Neuron (in vitro differentiated cells): ENCODE measurements at regions not wholly inside any gene's neighbourhood (a gene's known extent, or its start where the extent isn't known, plus 50 kb on each side); places are given as distances from the start of the nearest gene placed in this dataset.
A peak's percentile ranks its signal among the peaks of the same experiment; 100 is the strongest.

ENCODE experiments used
- H2AFZ ChIP-seq: one replicate; pipeline ENCODE4 v1.6.1; 2013; ENCODE audit warnings: low read depth, mild to moderate bottlenecking, inconsistent platforms, low read length, moderate library complexity
- H3K27me3 ChIP-seq: one replicate; pipeline ENCODE4 v1.6.1; 2013; ENCODE audit warnings: low read length; ENCODE audit not compliant: insufficient read depth
- H3K36me3 ChIP-seq: one replicate; pipeline ENCODE4 v1.6.1; 2013; ENCODE audit warnings: low read length; ENCODE audit not compliant: insufficient read depth
- H3K4me1 ChIP-seq: one replicate; pipeline ENCODE4 v1.6.1; 2013; ENCODE audit warnings: low read length; ENCODE audit not compliant: insufficient read depth
- H3K4me3 ChIP-seq: 2 replicates; pipeline ENCODE4 v1.5.1; 2013; ENCODE audit warnings: mild to moderate bottlenecking, low read length, moderate library complexity
- H3K9me3 ChIP-seq: one replicate; pipeline ENCODE4 v1.6.1; 2013; ENCODE audit warnings: low read length

DNA sequence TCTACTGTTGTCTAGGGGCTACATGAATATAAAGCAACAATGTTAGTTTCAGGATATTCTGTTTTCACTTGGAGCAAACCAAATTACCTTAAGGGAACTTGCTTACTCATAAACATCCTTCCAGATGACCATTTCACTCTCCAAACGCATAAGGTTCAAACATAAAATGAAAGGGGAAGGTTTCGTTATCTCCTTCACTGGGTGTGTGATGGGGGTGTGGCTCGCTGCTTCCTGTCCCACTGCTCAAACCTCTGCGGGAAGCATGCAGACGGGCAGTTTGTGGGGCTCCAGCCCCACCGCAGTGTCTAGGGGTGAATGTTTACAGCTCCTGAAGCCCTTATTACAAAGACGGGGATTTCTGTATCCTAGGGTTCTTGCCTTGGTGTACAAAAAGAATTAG, 1310.9 kb upstream of the TMEFF2 start:
- Histone ChIP-seq H3K27me3 (no peaks in the 10 kb centered on the region), H3K36me3 (no peaks in the 10 kb centered on the region), H3K9me3 (no peaks in the 10 kb centered on the region), H3K4me3 (no peak overlapping the region), H3K4me1 (peaks cover 6% of the 10 kb centered on the region), H2AFZ (no peak overlapping the region)

- Histone ChIP-seq H3K9me3 (no peaks in the 10 kb centered on the region), H3K27me3 (no peaks in the 10 kb centered on the region), H3K4me3 (peak overlapping the region; percentile 54), H3K4me1 (peaks cover 6% of the 10 kb centered on the region), H2AFZ (peak overlapping the region; percentile 60), H3K36me3 (no peaks in the 10 kb centered on the region)
Measured at GRCh38 chr2:193502363-193503035, 1307.8 kb upstream of the TMEFF2 start.

- no peaks in the 10 kb centered on the region for H3K4me1 ChIP-seq
- H3K36me3 ChIP-seq, result no peaks in the 10 kb centered on the region
- no peak overlapping the region for H2AFZ ChIP-seq
- H3K27me3 ChIP-seq, result no peaks in the 10 kb centered on the region
- H3K4me3 ChIP-seq, result no peak overlapping the region
- no peaks in the 10 kb centered on the region for H3K9me3 ChIP-seq
Measured at GRCh38 chr2:193496786-193497185, 1302.1 kb upstream of the TMEFF2 start.

GRCh38 chr2:193482557-193482956, 1287.8 kb upstream of the TMEFF2 start:
- no peaks in the 10 kb centered on the region for H3K9me3 ChIP-seq
- no peaks in the 10 kb centered on the region for H3K27me3 ChIP-seq
- no peak overlapping the region for H2AFZ ChIP-seq
- H3K4me1 ChIP-seq, result no peaks in the 10 kb centered on the region
- no peaks in the 10 kb centered on the region for H3K36me3 ChIP-seq
- H3K4me3 ChIP-seq, result no peak overlapping the region

- Histone ChIP-seq H2AFZ (no peak overlapping the region), H3K4me3 (no peak overlapping the region), H3K27me3 (no peaks in the 10 kb centered on the region), H3K9me3 (no peaks in the 10 kb centered on the region), H3K36me3 (no peaks in the 10 kb centered on the region), H3K4me1 (no peaks in the 10 kb centered on the region)
Measured at GRCh38 chr2:193480187-193480586, 1285.5 kb upstream of the TMEFF2 start.

GRCh38 chr2:193476171-193476800, 1281.6 kb upstream of the TMEFF2 start:
- Histone ChIP-seq H3K4me3 (no peak overlapping the region), H3K36me3 (no peaks in the 10 kb centered on the region), H3K27me3 (no peaks in the 10 kb centered on the region), H2AFZ (no peak overlapping the region), H3K4me1 (no peaks in the 10 kb centered on the region), H3K9me3 (no peaks in the 10 kb centered on the region)

DNA sequence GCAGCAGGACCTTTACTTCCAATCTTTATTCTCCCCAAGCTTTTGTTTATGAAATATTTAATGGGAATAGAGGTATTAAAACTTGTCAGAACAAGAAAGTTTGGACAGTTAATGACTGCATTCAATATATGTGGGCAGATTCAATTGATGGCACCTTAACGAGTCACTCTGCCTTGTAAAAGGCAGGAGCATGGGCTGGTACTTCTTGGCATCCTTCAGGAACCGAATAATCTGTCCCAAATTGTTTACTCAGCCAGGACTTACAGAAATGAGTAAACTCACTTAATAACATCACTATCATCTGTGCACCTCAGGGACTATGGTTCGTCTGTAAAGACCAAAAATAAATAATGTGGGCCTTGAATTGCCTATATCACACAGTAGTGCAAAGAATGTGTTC, 1280.3 kb upstream of the TMEFF2 start:
- H3K4me1 ChIP-seq, result no peaks in the 10 kb centered on the region
- H3K36me3 ChIP-seq, result no peaks in the 10 kb centered on the region
- no peaks in the 10 kb centered on the region for H3K9me3 ChIP-seq
- no peaks in the 10 kb centered on the region for H3K27me3 ChIP-seq
- H2AFZ ChIP-seq, result no peak overlapping the region
- no peak overlapping the region for H3K4me3 ChIP-seq

DNA sequence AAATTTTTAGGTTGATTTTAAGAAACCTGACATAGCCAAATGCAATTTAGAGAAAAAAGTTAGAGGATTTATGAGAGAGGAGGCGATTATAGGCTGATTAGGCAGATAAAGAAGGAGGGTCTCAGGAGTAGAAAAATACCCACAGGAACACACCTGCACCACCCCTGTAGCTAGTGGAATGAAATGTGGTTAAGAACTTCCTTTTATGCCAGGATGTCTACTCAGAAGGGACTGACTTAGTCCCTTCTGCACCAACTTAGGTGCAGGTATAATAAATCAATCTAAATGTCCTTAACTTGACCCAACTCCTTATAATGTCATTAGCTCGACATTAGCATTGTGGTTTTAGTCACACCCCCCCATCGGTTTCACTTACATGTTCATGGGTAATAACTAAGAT, 1274.5 kb upstream of the TMEFF2 start:
- Histone ChIP-seq H3K9me3 (no peaks in the 10 kb centered on the region), H3K36me3 (no peaks in the 10 kb centered on the region), H2AFZ (no peak overlapping the region)

GRCh38 chr2:193467276-193467987, 1272.7 kb upstream of the TMEFF2 start:
- Histone ChIP-seq H3K4me1 (no peaks in the 10 kb centered on the region), H3K36me3 (no peaks in the 10 kb centered on the region), H2AFZ (no peak overlapping the region), H3K27me3 (no peaks in the 10 kb centered on the region), H3K4me3 (no peak overlapping the region), H3K9me3 (no peaks in the 10 kb centered on the region)

More for the DNA sequence above, 1274.5 kb upstream of the TMEFF2 start:
- Histone ChIP-seq H3K4me3 (no peak overlapping the region), H3K4me1 (no peaks in the 10 kb centered on the region), H3K27me3 (no peaks in the 10 kb centered on the region)

DNA sequence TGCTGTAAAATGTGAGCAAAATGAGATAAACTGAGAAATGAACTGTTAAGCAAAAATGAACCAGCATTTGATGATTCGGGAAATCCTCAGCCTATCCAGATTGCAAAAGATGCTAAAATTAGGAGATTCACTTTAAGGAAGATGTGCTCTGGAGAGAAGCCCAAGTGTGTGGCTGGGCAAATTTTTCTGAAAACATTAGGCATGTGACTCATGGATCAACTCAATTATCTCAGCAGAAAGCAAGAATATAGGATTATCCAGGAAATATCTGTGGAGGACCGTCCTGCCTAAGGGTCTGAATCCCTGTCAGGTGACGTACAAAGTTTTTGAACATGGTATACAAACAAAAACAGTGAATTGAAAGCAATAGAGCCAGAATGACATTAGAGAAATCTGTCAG, 1268.3 kb upstream of the TMEFF2 start:
- Histone ChIP-seq H3K4me3 (no peak overlapping the region), H3K27me3 (no peaks in the 10 kb centered on the region), H3K9me3 (no peaks in the 10 kb centered on the region), H2AFZ (no peak overlapping the region), H3K4me1 (no peaks in the 10 kb centered on the region), H3K36me3 (no peaks in the 10 kb centered on the region)

DNA sequence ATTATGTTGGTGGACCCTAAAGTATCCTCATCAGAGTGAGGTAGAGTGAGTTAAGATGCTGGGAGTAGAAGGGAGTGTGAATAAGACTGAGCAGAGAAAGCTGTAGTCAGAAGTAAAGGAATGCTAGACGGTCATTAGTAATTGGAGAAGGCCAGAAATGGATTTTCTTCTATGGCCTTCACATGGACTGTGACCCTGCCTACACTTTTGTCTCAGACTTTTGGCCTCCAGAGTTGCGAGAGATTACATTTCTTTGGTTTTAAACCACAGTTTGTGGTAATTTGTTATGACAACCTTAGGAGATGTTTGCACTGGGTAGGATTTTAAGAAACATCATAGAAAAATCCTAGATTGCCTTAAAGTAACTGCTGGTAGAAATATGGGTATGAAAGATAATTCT, 1267.7 kb upstream of the TMEFF2 start:
- Histone ChIP-seq H3K36me3 (no peaks in the 10 kb centered on the region), H3K4me3 (no peak overlapping the region), H3K9me3 (no peaks in the 10 kb centered on the region), H3K27me3 (no peaks in the 10 kb centered on the region), H3K4me1 (no peaks in the 10 kb centered on the region), H2AFZ (no peak overlapping the region)

DNA sequence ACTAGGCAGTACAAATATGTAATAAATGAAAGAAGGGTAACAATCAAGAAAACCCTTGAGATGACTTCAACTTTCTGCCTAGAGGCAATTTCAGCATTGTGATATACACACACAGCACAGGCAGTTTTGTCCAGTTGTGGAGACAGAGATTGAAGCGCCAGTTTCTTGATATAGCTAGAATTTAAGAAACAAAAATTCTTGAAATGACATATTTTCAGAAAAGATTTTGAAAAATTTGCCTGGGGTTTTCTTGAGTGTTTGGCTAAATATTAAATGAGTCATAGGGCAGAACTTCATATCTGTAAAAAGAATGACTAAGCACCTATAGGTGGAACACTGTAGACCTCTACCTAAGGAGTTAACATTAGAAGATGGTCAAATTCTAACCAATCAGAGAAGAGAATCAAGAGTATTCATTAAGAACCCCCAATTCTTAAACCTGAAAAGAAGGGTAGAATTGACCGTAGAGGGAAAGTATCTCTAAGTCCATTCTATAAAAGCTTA, 1266.8 kb upstream of the TMEFF2 start:
- Histone ChIP-seq H3K4me3 (no peak overlapping the region), H3K9me3 (no peaks in the 10 kb centered on the region), H2AFZ (no peak overlapping the region), H3K27me3 (no peaks in the 10 kb centered on the region), H3K36me3 (no peaks in the 10 kb centered on the region), H3K4me1 (no peaks in the 10 kb centered on the region)

DNA sequence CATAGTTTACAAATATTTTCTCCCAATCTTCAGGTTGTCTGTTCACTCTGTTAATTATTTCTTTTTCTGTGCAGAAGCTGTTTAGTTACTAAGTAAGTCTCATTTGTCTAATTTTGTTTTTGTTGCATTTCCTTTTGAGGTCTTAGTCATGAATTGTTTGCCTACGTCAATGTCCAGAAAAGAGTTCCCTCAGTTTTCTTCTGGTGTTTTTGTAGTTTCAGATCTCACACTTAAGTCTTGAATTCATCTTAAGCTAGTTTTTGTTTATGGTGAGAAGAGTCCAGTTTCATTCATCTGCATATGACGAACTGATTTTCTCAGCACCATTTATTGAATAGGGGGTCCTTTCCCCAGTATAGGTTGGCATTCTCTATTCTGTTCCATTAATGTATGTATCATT, 1252.2 kb upstream of the TMEFF2 start:
- H3K4me3 ChIP-seq, result no peak overlapping the region
- no peak overlapping the region for H2AFZ ChIP-seq
- no peaks in the 10 kb centered on the region for H3K27me3 ChIP-seq
- no peaks in the 10 kb centered on the region for H3K36me3 ChIP-seq
- H3K9me3 ChIP-seq, result no peaks in the 10 kb centered on the region
- no peaks in the 10 kb centered on the region for H3K4me1 ChIP-seq
